KMS-11 (cell line): ENCODE measurements at regions not wholly inside any gene's neighbourhood (a gene's known extent, or its start where the extent isn't known, plus 50 kb on each side); places are given as distances from the start of the nearest gene placed in this dataset.
A peak's percentile ranks its signal among the peaks of the same experiment; 100 is the strongest.
"Not testable (repeated sequence)": the region's sequence is repeated elsewhere in the genome, so short reads cannot be mapped to it uniquely, and the experiment has no call there.

ENCODE experiments used
- H2AFZ ChIP-seq: fragments of 200-600 bp; sonication (generic); 2 replicates; pipeline ENCODE4 v1.6.1; 2016; ENCODE audit warnings: antibody characterized with exemption, mixed run types, low read depth
- H3K27ac ChIP-seq: fragments of 200-600 bp; sonication (generic); 2 replicates; pipeline ENCODE4 v1.6.1; 2016; ENCODE audit warnings: mild to moderate bottlenecking, mixed run types
- H3K27me3 ChIP-seq: fragments of 200-600 bp; sonication (generic); 2 replicates; pipeline ENCODE4 v1.6.1; 2017; ENCODE audit warnings: mild to moderate bottlenecking, low read depth, mixed run types, moderate library complexity; ENCODE audit not compliant: insufficient read depth
- H3K36me3 ChIP-seq: fragments of 200-600 bp; sonication (generic); 2 replicates; pipeline ENCODE4 v1.6.1; 2017; ENCODE audit warnings: mild to moderate bottlenecking, mixed run types; ENCODE audit not compliant: insufficient read depth
- H3K4me1 ChIP-seq: fragments of 200-600 bp; sonication (generic); 2 replicates; pipeline ENCODE4 v1.6.1; 2016; ENCODE audit warnings: mild to moderate bottlenecking, low read depth, mixed run types; ENCODE audit not compliant: poor library complexity, severe bottlenecking
- H3K4me2 ChIP-seq: fragments of 200-600 bp; sonication (generic); 2 replicates; pipeline ENCODE4 v1.7.0; 2016; ENCODE audit warnings: mild to moderate bottlenecking, mixed run types
- H3K4me3 ChIP-seq: fragments of 200-600 bp; sonication (generic); IDR thresholded peaks from 2 replicates; pipeline ENCODE4 v1.6.1; 2017; ENCODE audit warnings: low read depth, low read length, mixed read lengths; ENCODE audit not compliant: insufficient read depth
- H3K79me2 ChIP-seq: fragments of 200-600 bp; sonication (generic); 2 replicates; pipeline ENCODE4 v1.6.1; 2016; ENCODE audit warnings: low read depth, mixed run types; ENCODE audit not compliant: insufficient read depth
- H3K9ac ChIP-seq: fragments of 200-600 bp; sonication (generic); 2 replicates; pipeline ENCODE4 v1.6.1; 2016; ENCODE audit warnings: mild to moderate bottlenecking, mixed run types
- H4K20me1 ChIP-seq: fragments of 200-600 bp; sonication (generic); 2 replicates; pipeline ENCODE4 v1.6.1; 2016; ENCODE audit warnings: mild to moderate bottlenecking, mixed run types; ENCODE audit not compliant: insufficient read depth

- not testable (repeated sequence) for H3K36me3 ChIP-seq, H3K4me2 ChIP-seq, H3K79me2 ChIP-seq, H3K4me3 ChIP-seq, H3K27ac ChIP-seq, H3K27me3 ChIP-seq, H2AFZ ChIP-seq, H3K4me1 ChIP-seq, H4K20me1 ChIP-seq
- H3K9ac ChIP-seq = peak overlapping the region; percentile 37; the same call in 1 of the 2 replicates
Measured at GRCh38 chr2:91659189-91659916, 2967.9 kb downstream of the RPIA start.

- not testable (repeated sequence) for H3K4me3 ChIP-seq, H2AFZ ChIP-seq, H3K4me1 ChIP-seq, H3K79me2 ChIP-seq, H3K27ac ChIP-seq, H3K9ac ChIP-seq, H3K4me2 ChIP-seq, H4K20me1 ChIP-seq, H3K36me3 ChIP-seq, H3K27me3 ChIP-seq
Measured at GRCh38 chr2:91659917-91660275, 2968.4 kb downstream of the RPIA start.

- not testable (repeated sequence) for H3K4me2 ChIP-seq, H3K4me1 ChIP-seq, H3K4me3 ChIP-seq
Measured at GRCh38 chr2:91667341-91667740, 2975.9 kb downstream of the RPIA start.

GRCh38 chr2:91685541-91685940 lies 2994.1 kb downstream of the RPIA start:
- H3K27me3 ChIP-seq, H3K4me1 ChIP-seq, H3K9ac ChIP-seq, H3K4me2 ChIP-seq, H2AFZ ChIP-seq, H3K4me3 ChIP-seq, H3K79me2 ChIP-seq, H3K36me3 ChIP-seq, H4K20me1 ChIP-seq, H3K27ac ChIP-seq: not testable (repeated sequence)

More at GRCh38 chr2:91667341-91667740, 2975.9 kb downstream of the RPIA start:
- H2AFZ ChIP-seq, H3K9ac ChIP-seq, H3K27ac ChIP-seq, H3K36me3 ChIP-seq, H3K27me3 ChIP-seq, H3K79me2 ChIP-seq, H4K20me1 ChIP-seq: not testable (repeated sequence)

- not testable (repeated sequence) for H2AFZ ChIP-seq, H3K27me3 ChIP-seq, H3K9ac ChIP-seq, H3K4me2 ChIP-seq, H4K20me1 ChIP-seq, H3K27ac ChIP-seq, H3K4me3 ChIP-seq, H3K4me1 ChIP-seq, H3K79me2 ChIP-seq, H3K36me3 ChIP-seq
Measured at GRCh38 chr2:91686046-91686445, 2994.6 kb downstream of the RPIA start.
